Trophoblast cell (in vitro differentiated cells and primary cell): ENCODE measurements at regions not wholly inside any gene's neighbourhood (a gene's known extent, or its start where the extent isn't known, plus 50 kb on each side); places are given as distances from the start of the nearest gene placed in this dataset.
"Not testable (repeated sequence)": the region's sequence is repeated elsewhere in the genome, so short reads cannot be mapped to it uniquely, and the experiment has no call there.

Source experiments
- DNase-seq, 2 donors: peaks; one replicate each; pipeline ENCODE4 v3.0.0-alpha.2; 2016
- H2AFZ ChIP-seq: 2 replicates; pipeline ENCODE4 v1.6.1; 2013; ENCODE audit warnings: low read length, moderate library complexity, mild to moderate bottlenecking; ENCODE audit not compliant: insufficient read depth, poor library complexity
- H2AK5ac ChIP-seq: 2 replicates; pipeline ENCODE4 v1.6.1; 2013; ENCODE audit warnings: mild to moderate bottlenecking, low read length
- H2BK120ac ChIP-seq: 2 replicates; pipeline ENCODE4 v1.6.1; 2013; ENCODE audit warnings: low read length, mild to moderate bottlenecking, moderate library complexity; ENCODE audit not compliant: insufficient read depth, poor library complexity
- H2BK12ac ChIP-seq: 2 replicates; pipeline ENCODE4 v1.6.1; 2013; ENCODE audit warnings: mild to moderate bottlenecking, low read length, moderate library complexity
- H2BK5ac ChIP-seq: 2 replicates; pipeline ENCODE4 v1.6.1; 2013; ENCODE audit warnings: low read length, low read depth, moderate library complexity, mild to moderate bottlenecking; ENCODE audit not compliant: poor library complexity
- H3K14ac ChIP-seq: 2 replicates; pipeline ENCODE4 v1.6.1; 2013; ENCODE audit warnings: mild to moderate bottlenecking, low read length
- H3K18ac ChIP-seq: 2 replicates; pipeline ENCODE4 v1.6.1; 2013; ENCODE audit warnings: mild to moderate bottlenecking, low read length
- H3K23ac ChIP-seq: 2 replicates; pipeline ENCODE4 v1.6.1; 2013; ENCODE audit warnings: low read length
- H3K27ac ChIP-seq: 2 replicates; pipeline ENCODE4 v1.5.1; 2013; ENCODE audit warnings: low read depth, mild to moderate bottlenecking, inconsistent platforms, low read length, moderate library complexity
- H3K27me3 ChIP-seq: 2 replicates; pipeline ENCODE4 v1.6.1; 2013; ENCODE audit warnings: inconsistent platforms, mild to moderate bottlenecking, low read length, moderate library complexity; ENCODE audit not compliant: insufficient read depth
- H3K36me3 ChIP-seq, 2 experiments: 1 replicate in 1 of 2; 2 replicates in 1 of 2; pipeline ENCODE4 v1.6.1; 2013; ENCODE audit warnings: low read length in 2 of 2, mild to moderate bottlenecking in 2 of 2, moderate library complexity in 1 of 2; ENCODE audit not compliant: insufficient read depth in 2 of 2, control insufficient read depth in 1 of 2
- H3K4ac ChIP-seq: 2 replicates; pipeline ENCODE4 v1.6.1; 2013; ENCODE audit warnings: low read depth, mild to moderate bottlenecking, low read length, moderate library complexity
- H3K4me1 ChIP-seq, 2 experiments: 1 replicate in 1 of 2; 2 replicates in 1 of 2; pipeline ENCODE4 v1.6.1; 2013; ENCODE audit warnings: low read length in 2 of 2, mild to moderate bottlenecking in 2 of 2, moderate library complexity in 1 of 2; ENCODE audit not compliant: insufficient read depth in 2 of 2, control insufficient read depth in 1 of 2
- H3K4me2 ChIP-seq: 2 replicates; pipeline ENCODE4 v1.6.1; 2013; ENCODE audit warnings: inconsistent platforms, mild to moderate bottlenecking, low read length, moderate library complexity
- H3K4me3 ChIP-seq: 2 replicates; pipeline ENCODE4 v1.5.1; 2013; ENCODE audit warnings: mild to moderate bottlenecking, low read depth, low read length, inconsistent platforms
- H3K79me1 ChIP-seq: one replicate; pipeline ENCODE4 v1.6.1; 2013; ENCODE audit warnings: low read length
- H3K79me2 ChIP-seq: 2 replicates; pipeline ENCODE4 v1.6.1; 2013; ENCODE audit warnings: low read length, mild to moderate bottlenecking; ENCODE audit not compliant: control insufficient read depth, insufficient read depth, poor library complexity
- H3K9ac ChIP-seq: 2 replicates; pipeline ENCODE4 v1.6.1; 2013; ENCODE audit warnings: mild to moderate bottlenecking, low read length
- H3K9me3 ChIP-seq: 2 replicates; pipeline ENCODE4 v1.6.1; 2013; ENCODE audit warnings: low read depth, mild to moderate bottlenecking, control low read depth, inconsistent platforms, low read length; ENCODE audit not compliant: insufficient read depth
- H4K12ac ChIP-seq: 2 replicates; pipeline ENCODE4 v1.6.1; 2013; ENCODE audit warnings: low read depth, mild to moderate bottlenecking, low read length, moderate library complexity
- H4K8ac ChIP-seq: 2 replicates; pipeline ENCODE4 v1.6.1; 2013; ENCODE audit warnings: low read depth, mild to moderate bottlenecking, low read length, moderate library complexity
- H4K91ac ChIP-seq: one replicate; pipeline ENCODE4 v1.6.1; 2013; ENCODE audit warnings: low read depth, mild to moderate bottlenecking, low read length, moderate library complexity
- WGBS: extraction: QIAGEN DNeasy Blood & Tissue Kit; methylation state at CpG from one replicate; pipeline ENCODE4 v1.1.7; 2013; ENCODE audit warnings: missing lambda C conversion rate; ENCODE audit not compliant: insufficient read length, insufficient coverage; ENCODE audit errors: extremely low coverage; 5-methylcytosine and 5-hydroxymethylcytosine counted together

DNA sequence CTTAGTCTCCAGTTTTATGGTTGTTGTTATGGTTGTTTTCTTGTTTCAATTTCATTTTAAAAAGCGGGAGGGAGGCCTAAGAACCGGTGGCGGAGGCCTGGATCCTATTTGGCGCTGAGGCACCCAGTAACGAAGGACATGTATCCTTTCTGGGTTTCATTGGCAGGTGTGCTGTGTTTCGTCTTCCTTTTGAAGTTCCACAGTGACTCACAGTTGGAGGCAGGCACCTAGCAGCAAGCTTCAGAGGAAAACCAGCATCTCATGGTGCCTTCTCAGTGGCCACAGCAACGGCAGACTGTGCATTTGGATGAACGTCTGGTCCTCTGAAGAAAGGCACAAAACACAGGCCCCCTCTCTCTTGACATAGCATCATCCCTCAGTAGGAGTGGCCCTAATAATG, 697.2 kb downstream of the EFNB2 start:
- no CpG with 5 or more reads among the region's 8 CpGs for WGBS
- no peak overlapping the region for H2AK5ac ChIP-seq

GRCh38 chr13:105837295-105837694, 698.2 kb downstream of the EFNB2 start:
- not testable (repeated sequence) for H2BK12ac ChIP-seq, H4K12ac ChIP-seq, H3K79me1 ChIP-seq, H3K4ac ChIP-seq, H3K4me2 ChIP-seq, H2AFZ ChIP-seq, H3K18ac ChIP-seq, H3K79me2 ChIP-seq, H3K9ac ChIP-seq, H3K14ac ChIP-seq, H2BK5ac ChIP-seq, H4K8ac ChIP-seq, H2BK120ac ChIP-seq, H3K23ac ChIP-seq, H3K9me3 ChIP-seq, H3K27me3 ChIP-seq, H4K91ac ChIP-seq, H3K4me3 ChIP-seq, H3K4me1 ChIP-seq, H3K36me3 ChIP-seq, H3K27ac ChIP-seq, DNase-seq, H2AK5ac ChIP-seq
- WGBS = no CpG with 5 or more reads among the region's 9 CpGs

More for the DNA sequence above, 697.2 kb downstream of the EFNB2 start:
- Histone ChIP-seq H2BK12ac (no peak overlapping the region), H4K12ac (no peak overlapping the region), H3K14ac (no peak overlapping the region), H3K79me2 (no peaks in the 10 kb centered on the region), H3K9ac (no peak overlapping the region), H2BK5ac (no peak overlapping the region), H2AFZ (no peak overlapping the region), H3K23ac (no peak overlapping the region), H3K27ac (no peak overlapping the region), H3K4ac (no peak overlapping the region), H3K18ac (no peak overlapping the region), H3K4me2 (no peak overlapping the region), H3K27me3 (no peaks in the 10 kb centered on the region), H3K79me1 (peaks cover 2% of the 10 kb centered on the region), H4K91ac (no peak overlapping the region), H2BK120ac (no peak overlapping the region), H3K4me3 (no peak overlapping the region), H3K36me3 (no peaks in the 10 kb centered on the region), H4K8ac (no peak overlapping the region), H3K4me1 (peaks cover 2 to 7% of the 10 kb centered on the region in 2 experiments), H3K9me3 (no peaks in the 10 kb centered on the region)
- DNase-seq = no peak

GRCh38 chr13:105830821-105831220, 704.6 kb downstream of the EFNB2 start:
- H2BK120ac ChIP-seq = no peak overlapping the region
- H3K4me3 ChIP-seq = no peak overlapping the region
- no peaks in the 10 kb centered on the region for H3K27me3 ChIP-seq
- H3K9me3 ChIP-seq = no peaks in the 10 kb centered on the region
- H3K79me1 ChIP-seq = no peaks in the 10 kb centered on the region
- no peak overlapping the region for H4K12ac ChIP-seq
- no peaks in the 10 kb centered on the region for H3K4me1 ChIP-seq
- H2AFZ ChIP-seq = no peak overlapping the region
- no peak overlapping the region for H3K18ac ChIP-seq
- H3K14ac ChIP-seq = no peak overlapping the region
- H3K4me2 ChIP-seq = no peak overlapping the region
- no peak for DNase-seq
- H2BK12ac ChIP-seq = no peak overlapping the region
- WGBS = no CpG with 5 or more reads among the region's 4 CpGs
- H2AK5ac ChIP-seq = no peak overlapping the region
- H3K36me3 ChIP-seq = no peaks in the 10 kb centered on the region
- H3K4ac ChIP-seq = no peak overlapping the region
- H3K79me2 ChIP-seq = no peaks in the 10 kb centered on the region
- no peak overlapping the region for H4K91ac ChIP-seq
- H2BK5ac ChIP-seq = no peak overlapping the region
- no peak overlapping the region for H3K9ac ChIP-seq
- H3K23ac ChIP-seq = no peak overlapping the region
- H4K8ac ChIP-seq = no peak overlapping the region
- H3K27ac ChIP-seq = no peak overlapping the region

DNA sequence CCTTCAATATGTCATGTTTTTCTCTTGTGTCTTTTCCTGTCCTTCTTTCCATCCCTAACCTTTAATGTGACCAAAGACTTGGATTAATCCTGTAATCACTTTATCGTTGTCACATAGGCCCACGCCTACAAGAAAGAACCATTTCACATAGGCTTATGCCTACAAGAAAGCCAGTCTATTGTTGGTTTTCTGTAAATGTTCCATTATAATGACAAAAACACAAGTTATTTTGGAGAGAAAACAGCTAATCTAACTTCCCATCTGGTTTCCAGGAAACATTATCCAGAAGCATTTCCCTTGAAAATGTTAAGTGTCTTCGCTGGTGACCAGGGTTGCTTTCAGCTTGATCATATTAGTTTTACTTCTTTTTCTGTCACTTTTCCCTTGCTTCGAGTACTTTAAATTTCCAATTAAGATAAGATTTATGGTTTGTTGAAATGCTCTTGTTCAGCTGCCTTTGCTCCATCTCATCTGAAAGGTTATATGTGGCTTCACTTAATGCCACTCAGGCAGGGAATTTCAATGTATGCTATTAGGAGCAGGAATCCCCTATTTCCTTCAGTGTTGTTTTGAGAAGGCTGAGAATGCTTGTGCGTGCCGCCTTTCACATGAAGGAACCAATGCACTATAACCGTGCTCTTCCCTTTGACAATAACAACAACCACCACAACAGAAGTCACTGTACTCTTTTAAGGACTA, 708.2 kb downstream of the EFNB2 start:
- Histone ChIP-seq H2AFZ (no peak overlapping the region), H3K4me3 (no peak overlapping the region), H3K4me1 (no peaks in the 10 kb centered on the region), H3K18ac (no peak overlapping the region), H2AK5ac (no peak overlapping the region), H3K4me2 (no peak overlapping the region), H3K9me3 (peaks cover 2% of the 10 kb centered on the region), H3K23ac (no peak overlapping the region), H4K12ac (no peak overlapping the region), H4K8ac (no peak overlapping the region), H3K27me3 (no peaks in the 10 kb centered on the region), H3K79me2 (no peaks in the 10 kb centered on the region), H2BK12ac (no peak overlapping the region), H3K9ac (no peak overlapping the region), H3K14ac (no peak overlapping the region), H3K79me1 (no peaks in the 10 kb centered on the region), H4K91ac (no peak overlapping the region), H2BK120ac (no peak overlapping the region), H2BK5ac (no peak overlapping the region), H3K4ac (no peak overlapping the region), H3K27ac (no peak overlapping the region), H3K36me3 (no peaks in the 10 kb centered on the region)
- WGBS = no CpG with 5 or more reads among the region's 7 CpGs
- DNase-seq = no peak
